CD4-positive, CD25-positive, alpha-beta regulatory T cell (primary cell): ENCODE measurements at regions not wholly inside any gene's neighbourhood (a gene's known extent, or its start where the extent isn't known, plus 50 kb on each side); places are given as distances from the start of the nearest gene placed in this dataset.

Experiments used
- ATAC-seq, 2 donors: fragments of 150-1000 bp; cut with Tn5 transposase; one replicate each; pipeline ENCODE4 v1.10.0; 2021; ENCODE audit warnings: low read depth in 2 of 2, moderate number of reproducible peaks in 2 of 2, moderate library complexity in 1 of 2
- DNase-seq, 3 donors: peaks; one replicate each; pipeline versions ENCODE4 v3.0.0 to v3.0.0-alpha.2; 2012 to 2022; ENCODE audit warnings: mixed read lengths in 1 of 3
- H3K27ac ChIP-seq: one replicate; pipeline ENCODE4 v1.7.0; 2013; ENCODE audit warnings: mild to moderate bottlenecking, low read length; ENCODE audit not compliant: insufficient read depth, poor library complexity, severe bottlenecking
- H3K27me3 ChIP-seq: one replicate; pipeline ENCODE4 v1.7.0; 2013; ENCODE audit warnings: low read length; ENCODE audit not compliant: control insufficient read depth, insufficient read depth
- H3K36me3 ChIP-seq: one replicate; pipeline ENCODE4 v1.7.0; 2013; ENCODE audit warnings: mild to moderate bottlenecking, low read length, moderate library complexity; ENCODE audit not compliant: control insufficient read depth, insufficient read depth
- H3K4me1 ChIP-seq: 2 replicates; pipeline ENCODE4 v1.7.0; 2013; ENCODE audit warnings: mild to moderate bottlenecking, low read length; ENCODE audit not compliant: insufficient read depth, control insufficient read depth, poor library complexity, severe bottlenecking
- H3K4me3 ChIP-seq: one replicate; pipeline ENCODE4 v1.7.0; 2013; ENCODE audit warnings: low read depth, mild to moderate bottlenecking, low read length, moderate library complexity
- H3K9me3 ChIP-seq, 2 experiments: 1 replicate in 1 of 2; 2 replicates in 1 of 2; pipeline ENCODE4 v1.7.0; 2013; ENCODE audit warnings: low read length in 2 of 2, mild to moderate bottlenecking in 1 of 2, moderate library complexity in 1 of 2; ENCODE audit not compliant: control insufficient read depth in 2 of 2
- H3K27ac Mint-ChIP-seq, 3 donors: one replicate each; pipeline ENCODE4 v1.8.0; 2020 to 2022; ENCODE audit warnings: mild to moderate bottlenecking in 3 of 3, mixed read lengths in 3 of 3, moderate library complexity in 2 of 3
- H3K27me3 Mint-ChIP-seq: one replicate; pipeline ENCODE4 v1.8.0; 2022; ENCODE audit warnings: mild to moderate bottlenecking, mixed read lengths
- H3K36me3 Mint-ChIP-seq: one replicate; pipeline ENCODE4 v1.8.0; 2020; ENCODE audit warnings: mixed read lengths
- H3K4me1 Mint-ChIP-seq, 4 donors: one replicate each; pipeline ENCODE4 v1.8.0; 2020 to 2022; ENCODE audit warnings: mixed read lengths in 4 of 4, mild to moderate bottlenecking in 1 of 4
- H3K4me3 Mint-ChIP-seq, 4 donors: one replicate each; pipeline ENCODE4 v1.8.0; 2020 to 2022; ENCODE audit warnings: mild to moderate bottlenecking in 4 of 4, mixed read lengths in 4 of 4, moderate library complexity in 3 of 4
- H3K9me3 Mint-ChIP-seq, 7 donors: one replicate each; pipeline ENCODE4 v1.8.0; 2020 to 2022; ENCODE audit warnings: mixed read lengths in 7 of 7, mild to moderate bottlenecking in 3 of 7, moderate library complexity in 2 of 7

DNA sequence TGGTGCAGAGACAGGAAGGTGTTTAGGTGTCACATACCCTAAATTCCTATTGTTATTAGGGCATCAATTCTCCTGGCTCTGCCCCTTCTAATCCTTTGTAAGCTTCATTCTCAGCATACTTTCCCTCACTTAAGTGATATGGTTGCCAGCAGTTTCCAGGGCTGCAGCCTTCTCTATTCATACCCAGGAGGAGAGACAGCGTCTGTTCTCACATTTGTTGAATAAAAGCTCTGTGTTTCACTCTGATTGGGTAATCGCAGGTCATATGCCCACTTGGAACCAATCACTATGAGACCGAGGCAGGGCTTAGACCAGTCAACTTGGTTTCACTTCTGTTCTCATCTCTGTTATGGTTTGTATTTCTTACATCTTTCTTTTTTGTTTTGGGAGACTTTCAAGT, 109.6 kb upstream of the MTPN start:
- Mint-ChIP-seq H3K9me3 (peaks cover 0 to 5% (median 0%) of the 10 kb centered on the region in 7 donors), H3K4me3 (peak overlapping the region; percentile 5 to 66 (median 30)), H3K27ac (no peak overlapping the region), H3K4me1 (peaks cover 0 to 5% (median 3%) of the 10 kb centered on the region in 4 donors), H3K36me3 (peaks cover 6% of the 10 kb centered on the region), H3K27me3 (no peaks in the 10 kb centered on the region)
- no peak overlapping the region for H3K27ac ChIP-seq
- no peaks in the 10 kb centered on the region for H3K36me3 ChIP-seq
- H3K4me3 ChIP-seq, result peak overlapping the region; percentile 51
- H3K27me3 ChIP-seq, result no peaks in the 10 kb centered on the region
- ATAC-seq, result peak; percentile 79 to 82
- H3K9me3 ChIP-seq, result no peaks in the 10 kb centered on the region
- peak in 2 of 3 donors; percentile 43 to 55 for DNase-seq
- H3K4me1 ChIP-seq, result no peaks in the 10 kb centered on the region

GRCh38 chr7:136079934-136080333, 102.8 kb upstream of the MTPN start:
- H3K27me3 ChIP-seq, result no peaks in the 10 kb centered on the region
- H3K36me3 ChIP-seq, result no peaks in the 10 kb centered on the region
- ATAC-seq, result no peak
- Mint-ChIP-seq H3K9me3 (peaks cover 0 to 2% (median 0%) of the 10 kb centered on the region in 7 donors), H3K4me3 (no peak overlapping the region), H3K36me3 (no peaks in the 10 kb centered on the region), H3K27me3 (no peaks in the 10 kb centered on the region), H3K27ac (no peak overlapping the region), H3K4me1 (peaks cover 0 to 2% (median 0%) of the 10 kb centered on the region in 4 donors)
- no peak overlapping the region for H3K4me3 ChIP-seq
- no peak overlapping the region for H3K27ac ChIP-seq
- no peaks in the 10 kb centered on the region for H3K4me1 ChIP-seq
- no peaks in the 10 kb centered on the region for H3K9me3 ChIP-seq
- no peak for DNase-seq

- H3K36me3 Mint-ChIP-seq, result no peaks in the 10 kb centered on the region
- Histone ChIP-seq H3K27ac (no peak overlapping the region), H3K4me3 (no peak overlapping the region), H3K27me3 (no peaks in the 10 kb centered on the region), H3K9me3 (no peaks in the 10 kb centered on the region), H3K4me1 (no peaks in the 10 kb centered on the region), H3K36me3 (no peaks in the 10 kb centered on the region)
- H3K4me3 Mint-ChIP-seq, result no peak overlapping the region
- peaks cover 0 to 2% (median 0%) of the 10 kb centered on the region in 4 donors for H3K4me1 Mint-ChIP-seq
- H3K27ac Mint-ChIP-seq, result no peak overlapping the region
- peaks cover 0 to 2% (median 0%) of the 10 kb centered on the region in 7 donors for H3K9me3 Mint-ChIP-seq
- H3K27me3 Mint-ChIP-seq, result no peaks in the 10 kb centered on the region
- DNase-seq (no peak), ATAC-seq (no peak)
Measured at GRCh38 chr7:136079478-136079892, 102.3 kb upstream of the MTPN start.

DNA sequence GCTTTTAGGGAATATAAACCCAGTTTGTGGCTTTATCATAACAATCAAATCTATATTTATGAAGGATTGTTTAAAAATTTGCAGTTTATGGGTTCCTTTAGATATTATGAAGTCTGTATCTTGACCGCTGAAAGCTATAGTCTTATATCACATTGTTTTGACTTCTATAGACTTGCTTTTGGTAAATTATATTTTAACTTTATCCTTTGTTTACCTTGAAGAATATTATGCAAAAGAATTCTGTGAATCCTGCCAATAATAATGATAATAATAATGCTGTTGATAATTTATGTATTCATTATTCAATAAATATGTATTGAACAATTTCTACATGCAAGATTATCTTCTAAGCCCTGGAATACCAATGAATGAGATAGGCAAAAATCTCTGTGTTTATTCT, 101.9 kb upstream of the MTPN start:
- Histone ChIP-seq H3K9me3 (no peaks in the 10 kb centered on the region), H3K4me1 (no peaks in the 10 kb centered on the region), H3K27ac (no peak overlapping the region), H3K36me3 (no peaks in the 10 kb centered on the region), H3K27me3 (no peaks in the 10 kb centered on the region), H3K4me3 (no peak overlapping the region)
- no peak overlapping the region for H3K4me3 Mint-ChIP-seq
- no peaks in the 10 kb centered on the region for H3K27me3 Mint-ChIP-seq
- DNase-seq, result no peak
- no peaks in the 10 kb centered on the region for H3K36me3 Mint-ChIP-seq
- peaks cover 0 to 2% (median 0%) of the 10 kb centered on the region in 4 donors for H3K4me1 Mint-ChIP-seq
- peaks cover 0 to 2% (median 0%) of the 10 kb centered on the region in 7 donors for H3K9me3 Mint-ChIP-seq
- no peak overlapping the region for H3K27ac Mint-ChIP-seq
- no peak for ATAC-seq

DNA sequence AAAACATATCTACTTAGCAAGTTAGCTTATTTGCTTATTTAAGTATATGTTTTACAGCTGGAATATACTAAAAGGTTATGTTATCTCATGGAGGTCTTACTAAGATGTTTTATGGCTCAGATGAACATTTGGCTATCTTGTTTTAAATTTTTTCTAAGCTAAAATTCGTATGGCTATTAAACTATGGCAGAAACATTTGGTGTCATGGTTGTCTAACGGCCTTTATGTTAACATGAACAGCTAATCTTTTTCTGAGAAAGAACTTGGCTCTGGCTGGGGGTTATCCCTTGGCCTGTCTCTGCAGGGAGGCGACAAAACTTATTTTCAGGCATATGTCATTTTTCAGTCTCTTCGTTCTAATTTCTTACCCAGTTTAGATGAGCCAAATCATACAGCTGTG, 101.5 kb upstream of the MTPN start:
- no peak overlapping the region for H3K27ac ChIP-seq
- H3K36me3 Mint-ChIP-seq, result no peaks in the 10 kb centered on the region
- H3K27me3 ChIP-seq, result no peaks in the 10 kb centered on the region

GRCh38 chr7:136076954-136077353, 99.8 kb upstream of the MTPN start:
- Mint-ChIP-seq H3K27me3 (no peaks in the 10 kb centered on the region), H3K27ac (no peak overlapping the region)
- no peak for DNase-seq

More for the DNA sequence above, 101.5 kb upstream of the MTPN start:
- DNase-seq (no peak), ATAC-seq (no peak)
- no peaks in the 10 kb centered on the region for H3K4me1 ChIP-seq
- peaks cover 0 to 2% (median 0%) of the 10 kb centered on the region in 4 donors for H3K4me1 Mint-ChIP-seq
- no peak overlapping the region for H3K4me3 ChIP-seq
- no peaks in the 10 kb centered on the region for H3K36me3 ChIP-seq
- H3K27ac Mint-ChIP-seq, result no peak overlapping the region
- H3K27me3 Mint-ChIP-seq, result no peaks in the 10 kb centered on the region
- H3K4me3 Mint-ChIP-seq, result no peak overlapping the region
- no peaks in the 10 kb centered on the region for H3K9me3 ChIP-seq
- H3K9me3 Mint-ChIP-seq, result peaks cover 0 to 2% (median 0%) of the 10 kb centered on the region in 7 donors

GRCh38 chr7:136074843-136075242, 97.7 kb upstream of the MTPN start:
- H3K27me3 ChIP-seq, result no peaks in the 10 kb centered on the region
- no peak overlapping the region for H3K27ac Mint-ChIP-seq
- no peaks in the 10 kb centered on the region for H3K36me3 Mint-ChIP-seq
- H3K36me3 ChIP-seq, result no peaks in the 10 kb centered on the region
- no peaks in the 10 kb centered on the region for H3K27me3 Mint-ChIP-seq
- H3K4me1 ChIP-seq, result no peaks in the 10 kb centered on the region
- H3K4me1 Mint-ChIP-seq, result no peaks in the 10 kb centered on the region
- ATAC-seq, result no peak
- no peak overlapping the region for H3K27ac ChIP-seq
- no peak overlapping the region for H3K4me3 Mint-ChIP-seq
- no peak for DNase-seq
- no peaks in the 10 kb centered on the region for H3K9me3 ChIP-seq
- no peaks in the 10 kb centered on the region for H3K9me3 Mint-ChIP-seq
- H3K4me3 ChIP-seq, result no peak overlapping the region

More at GRCh38 chr7:136076954-136077353, 99.8 kb upstream of the MTPN start:
- H3K9me3 ChIP-seq, result no peaks in the 10 kb centered on the region
- H3K27ac ChIP-seq, result no peak overlapping the region
- H3K27me3 ChIP-seq, result no peaks in the 10 kb centered on the region
- Mint-ChIP-seq H3K4me1 (peaks cover 0 to 2% (median 0%) of the 10 kb centered on the region in 4 donors), H3K36me3 (no peaks in the 10 kb centered on the region), H3K4me3 (no peak overlapping the region), H3K9me3 (no peaks in the 10 kb centered on the region)
- H3K36me3 ChIP-seq, result no peaks in the 10 kb centered on the region
- no peaks in the 10 kb centered on the region for H3K4me1 ChIP-seq
- no peak overlapping the region for H3K4me3 ChIP-seq
- no peak for ATAC-seq

- Histone ChIP-seq H3K36me3 (no peaks in the 10 kb centered on the region), H3K27ac (no peak overlapping the region), H3K4me1 (no peaks in the 10 kb centered on the region), H3K4me3 (no peak overlapping the region), H3K27me3 (no peaks in the 10 kb centered on the region), H3K9me3 (no peaks in the 10 kb centered on the region)
- no peaks in the 10 kb centered on the region for H3K27me3 Mint-ChIP-seq
- no peak overlapping the region for H3K4me3 Mint-ChIP-seq
- DNase-seq (no peak), ATAC-seq (no peak)
- H3K9me3 Mint-ChIP-seq, result no peaks in the 10 kb centered on the region
- no peaks in the 10 kb centered on the region for H3K4me1 Mint-ChIP-seq
- no peak overlapping the region for H3K27ac Mint-ChIP-seq
- no peaks in the 10 kb centered on the region for H3K36me3 Mint-ChIP-seq
Measured at GRCh38 chr7:136072447-136072846, 95.3 kb upstream of the MTPN start.
